Liver (tissue), 8 donors: ENCODE measurements at regions not wholly inside any gene's neighbourhood (a gene's known extent, or its start where the extent isn't known, plus 50 kb on each side); places are given as distances from the start of the nearest gene placed in this dataset.

ENCODE experiments used
- DNase-seq: peaks from one replicate; pipeline ENCODE4 v3.0.0-alpha.2; 2017; ENCODE audit warnings: low spot score
- H3K27ac ChIP-seq, 2 donors: one replicate each; pipeline ENCODE4 v1.7.0; 2013; ENCODE audit warnings: inconsistent platforms in 2 of 2, low read length in 2 of 2, control low read depth in 1 of 2, low read depth in 1 of 2, mild to moderate bottlenecking in 1 of 2
- H3K27me3 ChIP-seq, 4 donors: one replicate each; pipeline versions ENCODE4 v1.6.1 to v1.7.0; 2013; ENCODE audit warnings: low read length in 3 of 4, inconsistent platforms in 1 of 4, mild to moderate bottlenecking in 1 of 4, moderate library complexity in 1 of 4; ENCODE audit not compliant: control insufficient read depth in 4 of 4, insufficient read depth in 4 of 4
- H3K36me3 ChIP-seq, 4 donors: one replicate each; pipeline versions ENCODE4 v1.6.1 to v1.7.0; 2013; ENCODE audit warnings: low read length in 3 of 4, mild to moderate bottlenecking in 3 of 4, low read depth in 1 of 4, moderate library complexity in 1 of 4; ENCODE audit not compliant: control insufficient read depth in 4 of 4, insufficient read depth in 3 of 4
- H3K4me1 ChIP-seq, 4 donors: one replicate each; pipeline versions ENCODE4 v1.6.1 to v1.7.0; 2013; ENCODE audit warnings: low read length in 3 of 4, mild to moderate bottlenecking in 3 of 4, moderate library complexity in 1 of 4; ENCODE audit not compliant: control insufficient read depth in 4 of 4, insufficient read depth in 4 of 4
- H3K4me3 ChIP-seq, 3 donors: one replicate each; pipeline versions ENCODE4 v1.6.1 to v1.7.0; 2013; ENCODE audit warnings: low read length in 3 of 3, control low read depth in 1 of 3, low read depth in 1 of 3, mild to moderate bottlenecking in 1 of 3
- H3K9ac ChIP-seq, 2 donors: one replicate each; pipeline ENCODE4 v1.7.0; 2013; ENCODE audit warnings: low read length in 2 of 2, mild to moderate bottlenecking in 2 of 2, moderate library complexity in 2 of 2, control low read depth in 1 of 2, low read depth in 1 of 2
- H3K9me3 ChIP-seq, 4 donors: one replicate each; pipeline versions ENCODE4 v1.6.1 to v1.7.0; 2013; ENCODE audit warnings: low read length in 3 of 4; ENCODE audit not compliant: control insufficient read depth in 4 of 4
- EGR1 ChIP-seq, 2 donors: IDR thresholded peaks; 2 replicates each; pipeline ENCODE4 v1.6.1; 2016 to 2018; ENCODE audit warnings: antibody characterized with exemption in 2 of 2, low read depth in 2 of 2
- FOXA1 ChIP-seq: IDR thresholded peaks from 2 replicates; pipeline ENCODE4 v1.6.1; 2016; ENCODE audit warnings: antibody characterized with exemption
- FOXA2 ChIP-seq: IDR thresholded peaks from 2 replicates; pipeline ENCODE4 v1.6.1; 2016; ENCODE audit warnings: antibody characterized with exemption
- GABPA ChIP-seq, 2 donors: IDR thresholded peaks in 1 of 2; conservative IDR thresholded peaks in 1 of 2; 2 replicates each; pipeline ENCODE4 v1.6.1; 2016; ENCODE audit warnings: antibody characterized with exemption in 2 of 2, mild to moderate bottlenecking in 1 of 2, moderate library complexity in 1 of 2
- HNF4A ChIP-seq, 2 donors: conservative IDR thresholded peaks; 2 replicates each; pipeline ENCODE4 v1.6.1; 2016; ENCODE audit warnings: antibody characterized with exemption in 2 of 2, mild to moderate bottlenecking in 2 of 2
- HNF4G ChIP-seq: IDR thresholded peaks from 2 replicates; pipeline ENCODE4 v1.6.1; 2016; ENCODE audit warnings: antibody characterized with exemption
- JUND ChIP-seq, 2 donors: IDR thresholded peaks; 2 replicates each; pipeline ENCODE4 v1.6.1; 2016; ENCODE audit warnings: antibody characterized with exemption in 2 of 2
- NR2F2 ChIP-seq: IDR thresholded peaks from 2 replicates; pipeline ENCODE4 v1.6.1; 2016; ENCODE audit warnings: antibody characterized with exemption
- RAD21 ChIP-seq, 2 donors: IDR thresholded peaks; 2 replicates each; pipeline ENCODE4 v1.6.1; 2016; ENCODE audit warnings: antibody characterized with exemption in 2 of 2, mild to moderate bottlenecking in 2 of 2
- RXRA ChIP-seq, 2 donors: IDR thresholded peaks; 2 replicates each; pipeline ENCODE4 v1.6.1; 2017 to 2018; ENCODE audit warnings: antibody characterized with exemption in 2 of 2, mild to moderate bottlenecking in 1 of 2
- SP1 ChIP-seq: IDR thresholded peaks from 2 replicates; pipeline ENCODE4 v1.6.1; 2018; ENCODE audit warnings: antibody characterized with exemption, mild to moderate bottlenecking
- TAF1 ChIP-seq: conservative IDR thresholded peaks from 2 replicates; pipeline ENCODE4 v1.6.1; 2016; ENCODE audit warnings: antibody characterized with exemption, mild to moderate bottlenecking
- YY1 ChIP-seq: IDR thresholded peaks from 2 replicates; pipeline ENCODE4 v1.6.1; 2016; ENCODE audit warnings: antibody characterized with exemption, mild to moderate bottlenecking
- WGBS: extraction: QIAGEN DNeasy Blood & Tissue Kit; methylation state at CpG from one replicate; pipeline ENCODE4 v1.1.7; 2013; 5-methylcytosine and 5-hydroxymethylcytosine counted together
- TF ChIP-seq, protein P1 (sequence below): IDR thresholded peaks from 2 replicates; pipeline ENCODE4 v1.6.1; 2016; ENCODE audit warnings: antibody characterized with exemption, mild to moderate bottlenecking
- TF ChIP-seq, protein P2 (sequence below): IDR thresholded peaks from 2 replicates; pipeline ENCODE4 v1.6.1; 2016; ENCODE audit warnings: antibody characterized with exemption
- TF ChIP-seq, protein P3 (sequence below): fragments of 150-350 bp; IDR thresholded peaks from 2 replicates; pipeline ENCODE4 v1.5.1; 2017; ENCODE audit warnings: improper control_type of control experiment, low read depth, low read length; ENCODE audit not compliant: missing input control
- TF ChIP-seq, protein P4 (sequence below): IDR thresholded peaks from 2 replicates; pipeline ENCODE4 v1.6.1; 2016; ENCODE audit warnings: antibody characterized with exemption
- TF ChIP-seq, protein P5 (sequence below): IDR thresholded peaks from 2 replicates; pipeline ENCODE4 v1.6.1; 2016; ENCODE audit warnings: antibody characterized with exemption
- donor health status: healthy.
- donor health status: healthy.
- donor health status: healthy.
- donor health status: healthy.
- donor health status: healthy.

DNA sequence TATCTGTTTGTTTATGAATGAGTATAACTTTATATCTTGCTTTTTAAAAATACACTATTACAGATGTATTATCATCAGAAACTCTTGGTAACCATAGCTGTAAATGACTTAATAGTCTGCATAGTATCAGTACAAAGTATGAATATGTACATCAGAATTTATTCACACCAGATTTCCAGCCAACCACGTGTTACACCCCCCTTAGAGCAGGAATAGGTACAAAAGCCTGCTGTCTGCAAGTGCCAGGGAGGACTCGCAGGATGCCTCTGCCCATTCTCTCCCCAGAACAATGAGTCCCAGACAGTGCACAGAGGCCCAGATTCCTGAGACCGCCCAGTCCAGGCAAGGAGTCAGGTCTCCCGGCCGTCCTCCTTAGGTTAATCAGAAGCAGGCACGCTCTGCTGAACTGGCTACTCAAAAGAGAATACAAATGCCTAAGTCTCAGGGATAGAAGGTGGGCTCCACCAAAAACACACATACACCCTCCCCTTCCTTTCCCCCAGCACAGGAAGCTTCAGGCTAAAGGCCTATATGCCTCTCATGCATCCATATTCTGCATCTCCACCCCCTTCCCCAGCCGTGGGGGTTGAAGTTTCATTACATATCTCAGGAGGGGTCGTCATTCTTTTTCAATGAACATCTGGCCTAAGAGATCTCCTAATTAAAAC, 159.1 kb upstream of the CDH11 start:
- no peaks in the 10 kb centered on the region for H3K4me1 ChIP-seq
- DNase-seq, result no peak

DNA sequence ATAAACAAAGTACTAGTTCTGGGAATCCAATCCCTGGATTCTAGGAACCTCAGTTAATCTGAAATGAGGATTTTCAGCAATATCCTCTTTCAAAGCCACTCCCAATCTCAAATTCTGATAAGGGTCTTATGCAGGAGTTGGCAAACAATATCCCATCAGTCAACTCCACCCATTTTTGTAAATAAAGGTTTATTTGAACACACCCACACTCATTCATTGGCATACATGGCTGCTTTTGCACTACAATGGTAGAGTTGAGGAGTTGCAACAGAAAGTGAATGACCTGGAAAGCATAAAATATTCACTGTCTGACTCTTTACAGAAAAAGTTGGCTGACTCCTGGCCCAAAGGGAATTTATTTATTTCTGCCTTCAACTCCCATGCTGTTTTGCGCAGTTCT, 157.7 kb upstream of the CDH11 start:
- no peak for TF ChIP-seq FOXA2
- TF ChIP-seq, protein P1, sequence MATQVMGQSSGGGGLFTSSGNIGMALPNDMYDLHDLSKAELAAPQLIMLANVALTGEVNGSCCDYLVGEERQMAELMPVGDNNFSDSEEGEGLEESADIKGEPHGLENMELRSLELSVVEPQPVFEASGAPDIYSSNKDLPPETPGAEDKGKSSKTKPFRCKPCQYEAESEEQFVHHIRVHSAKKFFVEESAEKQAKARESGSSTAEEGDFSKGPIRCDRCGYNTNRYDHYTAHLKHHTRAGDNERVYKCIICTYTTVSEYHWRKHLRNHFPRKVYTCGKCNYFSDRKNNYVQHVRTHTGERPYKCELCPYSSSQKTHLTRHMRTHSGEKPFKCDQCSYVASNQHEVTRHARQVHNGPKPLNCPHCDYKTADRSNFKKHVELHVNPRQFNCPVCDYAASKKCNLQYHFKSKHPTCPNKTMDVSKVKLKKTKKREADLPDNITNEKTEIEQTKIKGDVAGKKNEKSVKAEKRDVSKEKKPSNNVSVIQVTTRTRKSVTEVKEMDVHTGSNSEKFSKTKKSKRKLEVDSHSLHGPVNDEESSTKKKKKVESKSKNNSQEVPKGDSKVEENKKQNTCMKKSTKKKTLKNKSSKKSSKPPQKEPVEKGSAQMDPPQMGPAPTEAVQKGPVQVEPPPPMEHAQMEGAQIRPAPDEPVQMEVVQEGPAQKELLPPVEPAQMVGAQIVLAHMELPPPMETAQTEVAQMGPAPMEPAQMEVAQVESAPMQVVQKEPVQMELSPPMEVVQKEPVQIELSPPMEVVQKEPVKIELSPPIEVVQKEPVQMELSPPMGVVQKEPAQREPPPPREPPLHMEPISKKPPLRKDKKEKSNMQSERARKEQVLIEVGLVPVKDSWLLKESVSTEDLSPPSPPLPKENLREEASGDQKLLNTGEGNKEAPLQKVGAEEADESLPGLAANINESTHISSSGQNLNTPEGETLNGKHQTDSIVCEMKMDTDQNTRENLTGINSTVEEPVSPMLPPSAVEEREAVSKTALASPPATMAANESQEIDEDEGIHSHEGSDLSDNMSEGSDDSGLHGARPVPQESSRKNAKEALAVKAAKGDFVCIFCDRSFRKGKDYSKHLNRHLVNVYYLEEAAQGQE, result no peak
- TF ChIP-seq RAD21 (IDR thresholded peaks at IDR 0.05), result no peak
- TF ChIP-seq TAF1, result no peak
- TF ChIP-seq GABPA (IDR thresholded peaks at IDR 0.05 in 1 of 2, conservative IDR thresholded peaks at IDR 0.05 in 1 of 2), result no peak
- TF ChIP-seq, protein P2, sequence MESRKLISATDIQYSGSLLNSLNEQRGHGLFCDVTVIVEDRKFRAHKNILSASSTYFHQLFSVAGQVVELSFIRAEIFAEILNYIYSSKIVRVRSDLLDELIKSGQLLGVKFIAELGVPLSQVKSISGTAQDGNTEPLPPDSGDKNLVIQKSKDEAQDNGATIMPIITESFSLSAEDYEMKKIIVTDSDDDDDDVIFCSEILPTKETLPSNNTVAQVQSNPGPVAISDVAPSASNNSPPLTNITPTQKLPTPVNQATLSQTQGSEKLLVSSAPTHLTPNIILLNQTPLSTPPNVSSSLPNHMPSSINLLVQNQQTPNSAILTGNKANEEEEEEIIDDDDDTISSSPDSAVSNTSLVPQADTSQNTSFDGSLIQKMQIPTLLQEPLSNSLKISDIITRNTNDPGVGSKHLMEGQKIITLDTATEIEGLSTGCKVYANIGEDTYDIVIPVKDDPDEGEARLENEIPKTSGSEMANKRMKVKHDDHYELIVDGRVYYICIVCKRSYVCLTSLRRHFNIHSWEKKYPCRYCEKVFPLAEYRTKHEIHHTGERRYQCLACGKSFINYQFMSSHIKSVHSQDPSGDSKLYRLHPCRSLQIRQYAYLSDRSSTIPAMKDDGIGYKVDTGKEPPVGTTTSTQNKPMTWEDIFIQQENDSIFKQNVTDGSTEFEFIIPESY, result no peak
- TF ChIP-seq, protein P3, sequence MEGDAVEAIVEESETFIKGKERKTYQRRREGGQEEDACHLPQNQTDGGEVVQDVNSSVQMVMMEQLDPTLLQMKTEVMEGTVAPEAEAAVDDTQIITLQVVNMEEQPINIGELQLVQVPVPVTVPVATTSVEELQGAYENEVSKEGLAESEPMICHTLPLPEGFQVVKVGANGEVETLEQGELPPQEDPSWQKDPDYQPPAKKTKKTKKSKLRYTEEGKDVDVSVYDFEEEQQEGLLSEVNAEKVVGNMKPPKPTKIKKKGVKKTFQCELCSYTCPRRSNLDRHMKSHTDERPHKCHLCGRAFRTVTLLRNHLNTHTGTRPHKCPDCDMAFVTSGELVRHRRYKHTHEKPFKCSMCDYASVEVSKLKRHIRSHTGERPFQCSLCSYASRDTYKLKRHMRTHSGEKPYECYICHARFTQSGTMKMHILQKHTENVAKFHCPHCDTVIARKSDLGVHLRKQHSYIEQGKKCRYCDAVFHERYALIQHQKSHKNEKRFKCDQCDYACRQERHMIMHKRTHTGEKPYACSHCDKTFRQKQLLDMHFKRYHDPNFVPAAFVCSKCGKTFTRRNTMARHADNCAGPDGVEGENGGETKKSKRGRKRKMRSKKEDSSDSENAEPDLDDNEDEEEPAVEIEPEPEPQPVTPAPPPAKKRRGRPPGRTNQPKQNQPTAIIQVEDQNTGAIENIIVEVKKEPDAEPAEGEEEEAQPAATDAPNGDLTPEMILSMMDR, result no peak
- TF ChIP-seq, protein P4, sequence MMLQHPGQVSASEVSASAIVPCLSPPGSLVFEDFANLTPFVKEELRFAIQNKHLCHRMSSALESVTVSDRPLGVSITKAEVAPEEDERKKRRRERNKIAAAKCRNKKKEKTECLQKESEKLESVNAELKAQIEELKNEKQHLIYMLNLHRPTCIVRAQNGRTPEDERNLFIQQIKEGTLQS, result no peak
- TF ChIP-seq YY1, result no peak
- no peak for TF ChIP-seq HNF4G
- TF ChIP-seq, protein P5, sequence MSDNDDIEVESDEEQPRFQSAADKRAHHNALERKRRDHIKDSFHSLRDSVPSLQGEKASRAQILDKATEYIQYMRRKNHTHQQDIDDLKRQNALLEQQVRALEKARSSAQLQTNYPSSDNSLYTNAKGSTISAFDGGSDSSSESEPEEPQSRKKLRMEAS, result no peak
- no peak for TF ChIP-seq NR2F2
- TF ChIP-seq FOXA1, result no peak
- no peak for TF ChIP-seq SP1
- TF ChIP-seq EGR1 (IDR thresholded peaks at IDR 0.05; ENCODE audit: low read depth in 2 of 2), result no peak
- no peak for TF ChIP-seq JUND (IDR thresholded peaks at IDR 0.05)
- no peak for TF ChIP-seq HNF4A (conservative IDR thresholded peaks at IDR 0.05)
- Histone ChIP-seq H3K27me3 (peaks cover 0 to 3% (median 0%) of the 10 kb centered on the region in 4 donors), H3K9ac (no peak overlapping the region), H3K4me3 (no peak overlapping the region), H3K4me1 (no peaks in the 10 kb centered on the region), H3K27ac (no peak overlapping the region), H3K36me3 (no peaks in the 10 kb centered on the region), H3K9me3 (no peaks in the 10 kb centered on the region)
- WGBS, result 85% methylated on average over 1 of the region's 1 CpG
- DNase-seq, result no peak

More for the DNA sequence above, 159.1 kb upstream of the CDH11 start:
- H3K4me3 ChIP-seq, result no peak overlapping the region
- H3K27me3 ChIP-seq, result peaks cover 0 to 3% (median 0%) of the 10 kb centered on the region in 4 donors
- no peak overlapping the region for H3K9ac ChIP-seq
- no peak overlapping the region for H3K27ac ChIP-seq
- H3K9me3 ChIP-seq, result no peaks in the 10 kb centered on the region
- WGBS, result 62% methylated on average over 8 of the region's 8 CpGs
- no peak for TF ChIP-seq JUND (IDR thresholded peaks at IDR 0.05)
- TF ChIP-seq YY1, result no peak
- TF ChIP-seq, protein P2, result no peak
- TF ChIP-seq HNF4G, result no peak
- no peak for TF ChIP-seq SP1
- TF ChIP-seq, protein P5, result no peak
- no peak for TF ChIP-seq NR2F2
- TF ChIP-seq RXRA (IDR thresholded peaks at IDR 0.05), result no peak
- H3K36me3 ChIP-seq, result no peaks in the 10 kb centered on the region
